ENCODE measurements at regions not wholly inside any gene's neighbourhood (a gene's known extent, or its start where the extent isn't known, plus 50 kb on each side); places are given as distances from the start of the nearest gene placed in this dataset.
A peak's percentile ranks its signal among the peaks of the same experiment; 100 is the strongest.

DNA sequence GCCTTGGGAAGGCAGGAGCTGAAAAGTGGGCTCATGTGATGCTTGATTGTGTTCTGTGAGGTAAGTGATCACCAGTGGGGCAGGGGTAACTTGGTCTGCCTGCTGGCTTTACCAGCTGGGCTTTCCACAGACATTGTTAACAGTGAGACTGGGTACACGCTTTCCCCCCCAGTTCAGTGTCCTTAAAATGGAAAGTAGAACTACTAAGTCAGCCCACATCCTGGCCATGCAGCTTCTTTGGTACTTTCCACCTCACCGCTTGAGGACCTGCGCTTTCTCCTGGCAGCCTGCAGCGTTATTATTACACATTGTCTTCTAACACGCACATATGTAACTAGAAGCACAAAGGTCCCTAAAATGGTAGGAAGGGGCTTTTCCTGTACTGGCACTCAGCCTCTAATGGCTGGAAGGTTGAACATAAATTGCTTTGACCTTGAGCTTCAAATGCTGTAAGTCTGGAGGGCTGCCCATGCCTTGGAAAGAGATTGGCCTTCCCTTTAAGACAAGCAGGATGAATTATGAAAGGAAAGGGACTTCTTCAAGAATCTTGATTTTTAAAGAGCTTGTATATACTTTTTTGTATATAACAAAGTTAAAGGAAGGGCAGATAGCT is 216.1 kb upstream of the ROPN1 start:
- Histone ChIP-seq H3K4me3 (ENCODE audit: low read length) (no peak overlapping the region), H3K4me2 (ENCODE audit: low read depth, low read length, poor library complexity, severe bottlenecking) (no peak overlapping the region), H3K27ac (ENCODE audit: low read length) (no peak overlapping the region), H3K9me3 (ENCODE audit: low read length) (no peaks in the 10 kb centered on the region), H3K9ac (ENCODE audit: low read length) (no peak overlapping the region), H3K79me2 (ENCODE audit: low read length) (no peaks in the 10 kb centered on the region), H3K9me2 (replicated peaks; ENCODE audit: insufficient read depth, low read length) (no peaks in the 10 kb centered on the region), H3K4me1 (ENCODE audit: low read length) (no peaks in the 10 kb centered on the region), H3K36me3 (ENCODE audit: insufficient read depth, low read length) (no peaks in the 10 kb centered on the region), H4K20me1 (ENCODE audit: insufficient read depth, low read depth, low read length) (no peaks in the 10 kb centered on the region), H2AFZ (ENCODE audit: low read length) (no peak overlapping the region), H3K27me3 (ENCODE audit: low read length) (no peaks in the 10 kb centered on the region)
- no peak for DNase-seq

DNA sequence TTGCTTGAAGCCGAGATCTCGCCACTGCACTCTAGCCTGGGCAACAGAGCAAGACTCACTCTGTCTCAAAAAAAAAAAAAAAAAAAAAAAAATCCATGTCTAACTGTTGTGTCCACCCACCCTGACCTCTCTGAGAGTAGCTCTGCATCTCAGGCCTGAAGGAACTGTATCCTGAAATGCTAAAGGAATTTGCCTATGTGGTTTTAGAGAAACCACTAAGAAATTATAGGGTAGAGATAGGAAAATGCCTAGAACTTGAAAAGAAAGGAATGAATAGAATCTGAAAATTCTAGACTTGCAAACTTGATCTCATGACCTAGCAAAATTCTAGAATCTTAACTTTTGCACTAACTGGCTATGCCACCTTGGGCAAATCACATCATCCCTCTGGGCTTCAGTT is 217.5 kb upstream of the ROPN1 start:
- no peaks in the 10 kb centered on the region for H3K27me3 ChIP-seq (ENCODE audit: low read length)
- no peak overlapping the region for H3K27ac ChIP-seq (ENCODE audit: low read length)
- H3K9me2 ChIP-seq (replicated peaks; ENCODE audit: insufficient read depth, low read length), result no peaks in the 10 kb centered on the region
- H3K4me3 ChIP-seq (ENCODE audit: low read length), result no peak overlapping the region
- no peaks in the 10 kb centered on the region for H3K36me3 ChIP-seq (ENCODE audit: insufficient read depth, low read length)
- H3K9ac ChIP-seq (ENCODE audit: low read length), result no peak overlapping the region
- H3K9me3 ChIP-seq (ENCODE audit: low read length), result no peaks in the 10 kb centered on the region
- no peak overlapping the region for H3K4me2 ChIP-seq (ENCODE audit: low read depth, low read length, poor library complexity, severe bottlenecking)
- H2AFZ ChIP-seq (ENCODE audit: low read length), result no peak overlapping the region
- no peaks in the 10 kb centered on the region for H3K4me1 ChIP-seq (ENCODE audit: low read length)
- no peaks in the 10 kb centered on the region for H4K20me1 ChIP-seq (ENCODE audit: insufficient read depth, low read depth, low read length)
- DNase-seq, result no peak
- no peaks in the 10 kb centered on the region for H3K79me2 ChIP-seq (ENCODE audit: low read length)

DNA sequence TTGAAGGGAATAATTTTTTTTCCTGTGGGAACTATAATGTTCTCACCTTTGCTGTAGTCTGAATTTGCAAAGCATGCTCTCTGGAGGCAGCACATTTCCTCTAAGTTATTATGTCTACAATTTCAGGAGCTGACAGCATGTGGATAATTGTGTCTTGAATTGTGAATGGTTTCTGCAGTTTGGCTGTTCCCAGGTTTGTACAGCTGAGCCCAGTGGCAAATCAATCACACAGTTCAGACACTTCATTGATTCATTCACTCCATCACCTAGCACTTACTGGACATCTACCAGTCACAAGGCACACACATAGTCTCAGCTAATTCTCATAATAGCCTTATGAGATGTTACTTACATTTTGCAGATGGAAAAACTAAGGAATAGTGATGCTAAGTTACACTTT is 219.0 kb upstream of the ROPN1 start:
- no peak for DNase-seq
- Histone ChIP-seq H3K4me2 (ENCODE audit: low read depth, low read length, poor library complexity, severe bottlenecking) (no peak overlapping the region), H3K27me3 (ENCODE audit: low read length) (no peaks in the 10 kb centered on the region), H4K20me1 (ENCODE audit: insufficient read depth, low read depth, low read length) (no peaks in the 10 kb centered on the region), H3K27ac (ENCODE audit: low read length) (no peak overlapping the region), H3K4me1 (ENCODE audit: low read length) (no peaks in the 10 kb centered on the region), H2AFZ (ENCODE audit: low read length) (no peak overlapping the region), H3K9me3 (ENCODE audit: low read length) (no peaks in the 10 kb centered on the region), H3K4me3 (ENCODE audit: low read length) (no peak overlapping the region), H3K36me3 (ENCODE audit: insufficient read depth, low read length) (no peaks in the 10 kb centered on the region), H3K79me2 (ENCODE audit: low read length) (no peaks in the 10 kb centered on the region), H3K9ac (ENCODE audit: low read length) (no peak overlapping the region), H3K9me2 (replicated peaks; ENCODE audit: insufficient read depth, low read length) (no peaks in the 10 kb centered on the region)

DNA sequence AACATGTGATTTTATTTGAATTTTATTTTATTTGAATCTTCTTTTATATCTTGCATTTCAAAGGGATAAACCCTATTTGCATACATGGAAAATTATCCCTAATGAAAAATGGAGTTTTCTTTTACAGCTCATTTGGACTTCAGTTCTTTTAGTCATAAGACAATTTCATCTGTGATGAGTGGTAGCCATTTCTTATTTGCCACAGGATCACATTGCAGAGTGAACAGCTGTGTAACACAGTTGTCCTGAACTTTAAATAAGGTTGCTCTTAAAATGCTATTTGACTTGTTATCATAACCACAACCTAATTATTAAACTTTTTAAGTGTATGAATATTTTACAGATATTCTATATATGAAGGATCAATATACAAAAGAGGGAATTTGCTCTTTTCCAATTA is 221.7 kb upstream of the ROPN1 start:
- H3K4me1 ChIP-seq (ENCODE audit: low read length), result no peaks in the 10 kb centered on the region
- H3K36me3 ChIP-seq (ENCODE audit: insufficient read depth, low read length), result no peaks in the 10 kb centered on the region
- no peak overlapping the region for H3K9ac ChIP-seq (ENCODE audit: low read length)
- H3K4me2 ChIP-seq (ENCODE audit: low read depth, low read length, poor library complexity, severe bottlenecking), result no peak overlapping the region
- no peaks in the 10 kb centered on the region for H3K9me3 ChIP-seq (ENCODE audit: low read length)
- H3K79me2 ChIP-seq (ENCODE audit: low read length), result no peaks in the 10 kb centered on the region
- no peaks in the 10 kb centered on the region for H4K20me1 ChIP-seq (ENCODE audit: insufficient read depth, low read depth, low read length)
- H3K27me3 ChIP-seq (ENCODE audit: low read length), result no peaks in the 10 kb centered on the region
- H3K4me3 ChIP-seq (ENCODE audit: low read length), result no peak overlapping the region
- H3K9me2 ChIP-seq (replicated peaks; ENCODE audit: insufficient read depth, low read length), result no peaks in the 10 kb centered on the region
- H3K27ac ChIP-seq (ENCODE audit: low read length), result no peak overlapping the region
- no peak overlapping the region for H2AFZ ChIP-seq (ENCODE audit: low read length)
- no peak for DNase-seq

DNA sequence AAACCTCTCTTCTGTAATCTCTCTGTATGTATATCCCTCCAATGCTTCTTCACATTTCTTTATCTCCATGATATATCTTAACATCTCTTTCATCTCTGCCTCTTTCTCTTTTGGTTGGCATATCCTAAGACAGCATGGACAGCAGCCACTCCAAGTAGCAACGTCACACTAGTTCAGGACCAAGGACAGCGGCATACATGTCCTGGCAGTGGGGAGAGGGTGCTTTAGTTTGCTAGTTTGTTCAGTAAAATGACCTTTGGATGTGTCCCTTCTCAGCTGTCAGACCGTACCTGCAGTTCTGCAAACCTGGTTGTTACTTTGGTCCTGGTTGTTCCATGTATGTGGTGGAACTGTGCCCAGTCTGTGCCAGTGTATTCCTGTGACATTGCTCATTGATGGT is 225.6 kb upstream of the ROPN1 start:
- no peaks in the 10 kb centered on the region for H4K20me1 ChIP-seq (ENCODE audit: insufficient read depth, low read depth, low read length)
- H3K4me2 ChIP-seq (ENCODE audit: low read depth, low read length, poor library complexity, severe bottlenecking), result no peak overlapping the region
- no peak overlapping the region for H3K4me3 ChIP-seq (ENCODE audit: low read length)
- peak; percentile 80 for DNase-seq
- no peaks in the 10 kb centered on the region for H3K27me3 ChIP-seq (ENCODE audit: low read length)
- H3K9ac ChIP-seq (ENCODE audit: low read length), result no peak overlapping the region
- H2AFZ ChIP-seq (ENCODE audit: low read length), result no peak overlapping the region
- H3K9me3 ChIP-seq (ENCODE audit: low read length), result no peaks in the 10 kb centered on the region
- no peak overlapping the region for H3K27ac ChIP-seq (ENCODE audit: low read length)
- no peaks in the 10 kb centered on the region for H3K9me2 ChIP-seq (replicated peaks; ENCODE audit: insufficient read depth, low read length)
- H3K4me1 ChIP-seq (ENCODE audit: low read length), result no peaks in the 10 kb centered on the region
- no peaks in the 10 kb centered on the region for H3K36me3 ChIP-seq (ENCODE audit: insufficient read depth, low read length)
- no peaks in the 10 kb centered on the region for H3K79me2 ChIP-seq (ENCODE audit: low read length)

DNA sequence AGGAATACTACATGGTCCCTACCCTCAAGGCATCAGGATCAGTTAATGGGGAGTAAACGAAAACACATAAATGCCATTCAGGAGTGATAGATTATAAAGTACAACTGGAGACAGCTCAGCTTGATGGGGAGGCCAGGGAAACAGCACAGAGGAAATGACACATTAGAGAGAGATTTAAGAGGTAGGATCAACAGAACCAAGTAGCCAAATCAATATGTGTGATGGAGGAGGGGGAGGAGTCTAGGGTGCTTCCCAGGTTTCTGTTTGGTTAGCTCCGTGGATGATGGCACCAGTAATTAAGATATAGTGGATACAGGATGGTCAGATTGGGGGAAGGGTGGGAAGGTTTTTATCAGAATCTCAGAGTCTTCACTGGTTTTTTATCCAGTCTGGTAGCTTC is 229.5 kb upstream of the ROPN1 start:
- Histone ChIP-seq H3K4me2 (ENCODE audit: low read depth, low read length, poor library complexity, severe bottlenecking) (no peak overlapping the region), H3K9ac (ENCODE audit: low read length) (no peak overlapping the region), H3K9me2 (replicated peaks; ENCODE audit: insufficient read depth, low read length) (no peaks in the 10 kb centered on the region), H3K27me3 (ENCODE audit: low read length) (no peaks in the 10 kb centered on the region), H3K27ac (ENCODE audit: low read length) (no peak overlapping the region), H4K20me1 (ENCODE audit: insufficient read depth, low read depth, low read length) (no peaks in the 10 kb centered on the region), H3K79me2 (ENCODE audit: low read length) (no peaks in the 10 kb centered on the region), H3K9me3 (ENCODE audit: low read length) (no peaks in the 10 kb centered on the region), H3K36me3 (ENCODE audit: insufficient read depth, low read length) (no peaks in the 10 kb centered on the region), H3K4me1 (ENCODE audit: low read length) (no peaks in the 10 kb centered on the region), H2AFZ (ENCODE audit: low read length) (no peak overlapping the region), H3K4me3 (ENCODE audit: low read length) (no peak overlapping the region)
- DNase-seq, result no peak

DNA sequence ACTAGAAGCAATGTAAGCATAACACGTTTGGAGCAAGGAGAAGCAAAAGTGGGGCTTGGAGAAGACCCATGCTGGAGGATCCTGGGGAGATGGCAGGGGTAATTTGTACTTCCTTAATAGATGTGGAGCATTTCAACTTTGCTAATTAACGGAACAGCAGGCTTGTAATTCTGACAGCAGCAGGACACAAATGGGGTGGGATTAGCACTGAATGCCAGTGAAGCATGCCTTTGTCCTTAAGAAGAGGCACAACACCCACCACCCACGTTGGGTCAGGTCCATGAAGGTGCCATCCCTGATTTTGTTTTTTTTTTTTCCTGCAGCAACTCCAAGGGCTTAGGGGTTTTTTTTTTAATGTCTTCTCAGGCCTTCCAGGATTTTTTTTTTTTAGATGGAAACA is 231.9 kb upstream of the ROPN1 start:
- no peak for DNase-seq
- Histone ChIP-seq H3K36me3 (ENCODE audit: insufficient read depth, low read length) (no peaks in the 10 kb centered on the region), H3K4me3 (ENCODE audit: low read length) (no peak overlapping the region), H3K9ac (ENCODE audit: low read length) (no peak overlapping the region), H3K9me3 (ENCODE audit: low read length) (no peaks in the 10 kb centered on the region), H3K79me2 (ENCODE audit: low read length) (no peaks in the 10 kb centered on the region), H3K4me2 (ENCODE audit: low read depth, low read length, poor library complexity, severe bottlenecking) (no peak overlapping the region), H2AFZ (ENCODE audit: low read length) (no peak overlapping the region), H3K9me2 (replicated peaks; ENCODE audit: insufficient read depth, low read length) (no peaks in the 10 kb centered on the region), H4K20me1 (ENCODE audit: insufficient read depth, low read depth, low read length) (no peaks in the 10 kb centered on the region), H3K4me1 (ENCODE audit: low read length) (no peaks in the 10 kb centered on the region), H3K27ac (ENCODE audit: low read length) (no peak overlapping the region), H3K27me3 (ENCODE audit: low read length) (no peaks in the 10 kb centered on the region)

DNA sequence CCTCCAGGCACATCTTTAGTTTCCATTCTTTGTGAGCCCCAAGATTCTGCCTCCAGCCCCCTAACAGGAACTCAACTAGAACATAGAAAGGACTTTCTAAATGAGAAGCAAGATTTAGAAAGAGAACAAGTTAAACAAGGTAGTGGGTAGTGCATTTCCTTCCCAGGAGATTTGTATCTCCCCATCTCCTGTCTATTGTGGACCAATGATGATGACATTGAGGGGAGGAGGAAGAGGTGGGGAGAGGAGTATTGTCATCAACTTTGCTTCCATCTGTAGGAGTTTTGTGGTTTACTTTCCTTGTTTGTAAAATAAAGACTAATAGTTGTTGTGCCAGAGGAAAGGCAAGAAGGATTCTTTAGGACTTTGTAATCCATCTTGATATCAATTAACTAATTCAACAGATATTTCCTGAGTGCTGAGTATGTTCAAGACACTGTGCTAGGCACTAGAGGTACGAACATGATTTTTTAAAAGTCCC is 235.3 kb upstream of the ROPN1 start:
- H3K4me1 ChIP-seq (ENCODE audit: low read length), result no peaks in the 10 kb centered on the region
- DNase-seq, result no peak
- no peak overlapping the region for H3K4me2 ChIP-seq (ENCODE audit: low read depth, low read length, poor library complexity, severe bottlenecking)
- H4K20me1 ChIP-seq (ENCODE audit: insufficient read depth, low read depth, low read length), result no peaks in the 10 kb centered on the region
- no peaks in the 10 kb centered on the region for H3K79me2 ChIP-seq (ENCODE audit: low read length)
- H3K4me3 ChIP-seq (ENCODE audit: low read length), result no peak overlapping the region
- no peak overlapping the region for H3K9ac ChIP-seq (ENCODE audit: low read length)
- H3K9me2 ChIP-seq (replicated peaks; ENCODE audit: insufficient read depth, low read length), result no peaks in the 10 kb centered on the region
- H3K36me3 ChIP-seq (ENCODE audit: insufficient read depth, low read length), result no peaks in the 10 kb centered on the region
- H3K9me3 ChIP-seq (ENCODE audit: low read length), result no peaks in the 10 kb centered on the region
- no peak overlapping the region for H3K27ac ChIP-seq (ENCODE audit: low read length)
- H3K27me3 ChIP-seq (ENCODE audit: low read length), result no peaks in the 10 kb centered on the region
- H2AFZ ChIP-seq (ENCODE audit: low read length), result no peak overlapping the region

DNA sequence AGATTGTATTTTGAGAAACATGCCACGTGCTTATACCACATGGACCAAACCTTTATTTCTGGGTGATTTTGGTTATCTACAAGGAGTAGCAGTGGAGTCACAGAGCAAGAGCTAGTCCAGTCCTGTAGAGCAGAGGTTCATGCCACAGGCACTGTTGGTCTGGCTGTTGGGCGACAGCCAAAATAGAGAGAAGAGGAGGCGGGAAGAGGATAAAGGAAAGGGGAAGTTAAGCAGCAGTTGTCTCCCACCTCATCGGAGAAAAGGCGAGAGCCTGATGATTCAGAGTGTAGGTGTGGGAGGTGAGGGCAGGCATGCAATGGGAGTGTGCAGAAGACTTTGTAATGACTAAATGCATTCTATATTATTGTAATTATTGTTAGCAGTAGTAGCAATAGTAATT is 237.5 kb upstream of the ROPN1 start:
- Histone ChIP-seq H2AFZ (ENCODE audit: low read length) (no peak overlapping the region), H3K4me2 (ENCODE audit: low read depth, low read length, poor library complexity, severe bottlenecking) (no peak overlapping the region), H3K9me3 (ENCODE audit: low read length) (no peaks in the 10 kb centered on the region), H3K9ac (ENCODE audit: low read length) (no peak overlapping the region), H3K27ac (ENCODE audit: low read length) (no peak overlapping the region), H3K36me3 (ENCODE audit: insufficient read depth, low read length) (no peaks in the 10 kb centered on the region), H3K9me2 (replicated peaks; ENCODE audit: insufficient read depth, low read length) (no peaks in the 10 kb centered on the region), H3K27me3 (ENCODE audit: low read length) (no peaks in the 10 kb centered on the region), H3K4me1 (ENCODE audit: low read length) (no peaks in the 10 kb centered on the region), H4K20me1 (ENCODE audit: insufficient read depth, low read depth, low read length) (no peaks in the 10 kb centered on the region), H3K4me3 (ENCODE audit: low read length) (no peak overlapping the region), H3K79me2 (ENCODE audit: low read length) (no peaks in the 10 kb centered on the region)
- DNase-seq, result no peak

Data from Karpas-422 (cell line).